CMK (cell line): ENCODE measurements at regions not wholly inside any gene's neighbourhood (a gene's known extent, or its start where the extent isn't known, plus 50 kb on each side); places are given as distances from the start of the nearest gene placed in this dataset.

Experiments used
- DNase-seq: peaks from one replicate; pipeline ENCODE4 v3.0.0-alpha.2; 2010; ENCODE audit warnings: low read depth

DNA sequence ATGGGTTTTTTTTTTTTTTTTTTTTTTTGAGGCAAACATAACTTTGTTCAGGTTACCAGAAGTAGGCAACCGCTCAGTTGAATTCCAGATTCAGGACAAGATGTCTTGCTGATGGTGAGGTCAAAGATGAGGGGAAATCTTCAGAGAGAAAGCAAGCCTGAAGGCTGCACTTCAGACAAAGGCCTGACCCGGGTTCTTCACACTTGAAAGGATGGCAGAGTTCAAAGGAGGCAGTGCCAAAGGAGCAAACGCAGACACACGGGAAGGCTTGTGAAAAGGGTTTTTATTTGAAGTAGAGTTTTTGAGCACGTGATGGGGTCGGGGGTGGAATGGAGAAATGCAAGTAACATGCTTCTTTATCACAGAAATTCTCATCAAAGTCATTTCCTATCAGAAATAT, 960.2 kb upstream of the EEF2KMT start:
- DNase-seq: no peak

DNA sequence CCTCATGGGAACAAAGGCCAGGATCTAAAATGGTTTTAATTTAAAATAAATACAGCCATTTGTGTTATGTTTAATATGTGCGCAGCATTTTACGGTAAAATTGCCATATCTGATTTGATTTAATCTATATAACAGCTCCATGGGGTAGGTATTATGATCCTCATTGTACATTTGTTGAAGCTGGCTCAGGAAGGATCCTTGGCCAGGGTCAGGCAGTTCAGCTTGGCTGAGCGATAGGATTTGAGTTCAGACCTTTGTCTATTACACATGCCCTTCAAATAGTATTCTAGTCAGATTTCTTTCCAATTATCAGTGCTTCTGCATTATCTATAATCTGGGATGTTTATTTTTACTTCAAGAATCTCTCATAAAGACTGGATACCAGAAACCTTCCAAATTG, 950.4 kb upstream of the EEF2KMT start:
- DNase-seq: no peak

DNA sequence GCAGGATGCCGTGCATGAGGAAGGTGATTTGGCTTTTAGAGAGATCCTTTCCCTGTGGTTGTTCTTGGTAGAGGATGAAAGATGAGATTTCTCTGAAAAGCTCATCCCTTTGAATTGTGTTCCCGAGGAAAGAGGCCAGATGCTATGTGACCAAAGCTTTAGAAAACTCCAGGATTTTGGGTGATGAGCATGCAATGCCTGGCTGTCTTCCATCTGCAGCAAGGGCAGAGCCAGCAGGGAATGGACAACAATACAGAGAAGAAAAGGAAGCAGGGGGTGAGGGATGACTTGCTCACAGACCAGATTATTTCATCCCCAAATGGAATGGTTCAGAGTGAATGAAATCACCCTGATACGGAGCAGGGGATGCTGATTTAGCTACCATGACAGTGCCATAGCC, 949.7 kb upstream of the EEF2KMT start:
- DNase-seq: no peak

GRCh38 chr16:6038941-6039645, 941.5 kb upstream of the EEF2KMT start:
- DNase-seq: no peak

- no peak for DNase-seq
These were observed 937.6 kb upstream of the EEF2KMT start for GRCh38 chr16:6035161-6035560.

- DNase-seq: no peak
These were observed 936.9 kb upstream of the EEF2KMT start for GRCh38 chr16:6034511-6034910.

- DNase-seq: no peak
These were observed 934.8 kb upstream of the EEF2KMT start for GRCh38 chr16:6032438-6032837.

GRCh38 chr16:6031567-6031966, 934.0 kb upstream of the EEF2KMT start:
- DNase-seq: no peak

- DNase-seq: no peak
These were observed 933.5 kb upstream of the EEF2KMT start for GRCh38 chr16:6031102-6031501.

DNA sequence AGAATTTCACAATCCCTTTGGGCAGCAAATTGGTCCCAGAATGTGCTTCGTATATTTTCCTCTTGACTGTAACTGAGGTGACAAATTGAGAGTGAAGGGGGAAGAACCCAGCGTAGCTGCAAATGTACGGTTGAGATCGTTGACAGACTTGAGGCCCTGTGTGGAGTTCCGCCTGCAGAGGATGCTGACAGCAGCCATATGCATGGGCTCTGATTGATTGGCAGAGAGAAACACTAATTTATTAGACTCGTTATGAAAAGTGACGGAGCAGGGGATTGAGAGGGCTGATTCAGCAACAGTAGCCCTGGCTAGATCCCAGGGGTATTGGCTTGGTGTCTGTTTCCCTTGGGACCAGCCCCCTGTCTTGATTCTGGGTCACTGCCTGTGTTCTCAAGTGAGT, 930.1 kb upstream of the EEF2KMT start:
- no peak for DNase-seq

DNA sequence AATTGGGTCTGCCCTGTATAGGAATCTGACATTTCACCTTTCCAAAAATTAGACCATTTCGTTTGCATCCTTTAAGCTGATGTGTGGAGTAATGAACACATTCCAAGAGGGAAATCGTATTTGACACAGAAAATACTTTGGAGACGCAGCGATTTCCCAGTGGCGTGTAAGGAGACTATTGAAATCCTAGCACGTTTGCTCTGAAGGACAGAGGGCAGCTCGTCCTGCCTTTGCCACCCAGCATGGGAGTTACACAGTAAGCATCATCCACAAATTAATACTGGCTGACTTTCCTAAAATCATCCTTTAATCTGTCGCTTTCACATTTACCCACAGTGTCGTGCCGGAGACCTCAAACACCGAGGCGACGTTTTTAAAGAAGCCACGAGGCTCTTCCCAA, 925.9 kb upstream of the EEF2KMT start:
- DNase-seq: no peak

DNA sequence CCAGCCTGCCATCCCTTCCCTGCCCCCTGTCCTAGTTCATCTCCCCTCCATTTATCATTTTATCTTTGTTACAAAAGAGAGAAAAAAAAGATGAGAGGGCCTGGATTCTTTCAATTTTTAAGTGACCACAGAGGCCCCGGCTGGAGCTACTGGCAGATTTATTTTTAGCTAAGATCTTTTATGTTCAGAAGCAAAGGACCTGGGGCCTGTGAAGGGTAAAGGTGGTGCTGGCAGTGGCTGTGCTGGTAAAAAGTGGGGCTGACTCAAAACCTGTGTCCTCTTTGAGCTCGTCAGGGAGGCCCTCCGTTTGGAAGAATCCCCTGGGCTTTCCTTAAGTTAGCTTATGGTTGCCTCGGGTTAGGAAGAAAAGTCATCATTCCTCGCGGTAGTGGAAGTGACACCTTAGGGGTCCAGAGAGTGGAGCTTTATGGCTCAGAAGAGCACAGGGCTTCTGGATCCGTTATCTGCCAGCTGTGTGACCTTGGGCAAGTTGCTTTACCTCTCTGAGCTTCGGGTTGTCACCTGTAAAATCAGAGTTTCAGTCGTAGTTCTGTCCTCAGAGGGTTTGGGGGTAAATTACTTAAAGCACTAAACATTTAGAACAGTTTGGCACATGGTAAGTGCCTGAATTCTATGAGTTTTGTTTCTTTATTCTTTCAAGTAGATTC, 923.8 kb upstream of the EEF2KMT start:
- no peak for DNase-seq

GRCh38 chr16:6020162-6020985, 922.8 kb upstream of the EEF2KMT start:
- no peak for DNase-seq

DNA sequence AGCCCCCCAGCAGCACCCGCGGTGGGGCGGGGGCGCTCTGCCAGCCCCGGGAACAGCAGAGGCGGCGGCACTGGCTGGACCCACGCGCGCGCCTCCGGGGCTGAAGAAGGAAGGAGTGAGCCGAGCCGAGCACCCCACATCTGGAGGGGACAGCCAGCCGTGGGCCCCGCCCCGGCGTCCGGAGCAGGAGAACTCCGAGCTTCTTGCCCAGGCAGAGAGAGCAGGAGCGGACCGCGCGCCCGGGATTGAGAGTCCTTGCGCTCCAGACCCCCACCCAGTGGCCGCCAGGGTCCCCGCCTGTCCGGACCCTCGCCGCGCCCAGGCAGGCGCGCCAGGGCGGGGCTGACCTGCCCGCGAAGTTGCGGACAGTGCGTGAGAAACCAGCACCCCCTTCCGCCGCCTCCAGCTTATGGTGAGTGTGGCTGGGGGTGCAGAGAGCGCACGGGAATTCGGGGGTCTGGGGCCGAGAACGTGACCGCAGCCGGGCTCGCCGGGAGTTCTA, 921.9 kb upstream of the EEF2KMT start:
- no peak for DNase-seq

DNA sequence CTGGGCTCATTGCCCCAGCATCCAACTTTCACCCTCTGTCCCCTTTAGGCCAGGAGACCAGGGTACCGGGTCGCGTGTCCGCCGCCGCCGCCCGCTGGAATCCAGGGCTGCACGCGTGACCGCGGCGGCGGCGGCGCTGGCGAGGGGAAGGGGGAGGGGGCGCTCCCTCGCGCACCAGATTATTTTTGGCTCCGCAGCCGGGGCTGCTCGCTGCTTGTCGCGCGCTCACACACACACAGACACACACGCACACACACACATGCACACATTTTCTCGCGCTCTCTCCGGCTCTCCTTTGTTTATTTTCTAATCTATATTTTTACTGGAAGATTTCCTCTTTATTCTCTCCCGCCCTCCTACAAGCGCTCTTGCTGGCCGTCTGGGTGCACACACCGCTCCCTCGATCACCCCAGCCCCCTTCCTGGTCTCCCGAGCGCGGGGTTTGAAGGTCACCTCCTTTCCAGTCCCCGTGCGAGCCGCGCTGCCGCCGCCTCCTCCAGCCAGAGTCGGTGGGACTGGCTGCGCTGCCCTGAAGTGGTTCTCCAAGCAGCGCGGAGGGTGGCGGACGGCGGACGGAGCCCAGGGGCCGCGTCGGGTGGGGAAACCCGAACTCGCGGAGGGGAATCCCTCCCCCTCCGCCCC, 921.4 kb upstream of the EEF2KMT start:
- DNase-seq: no peak

GRCh38 chr16:6016530-6017184, 919.1 kb upstream of the EEF2KMT start:
- no peak for DNase-seq

- no peak for DNase-seq
These were observed 915.1 kb upstream of the EEF2KMT start for GRCh38 chr16:6012716-6013115.

DNA sequence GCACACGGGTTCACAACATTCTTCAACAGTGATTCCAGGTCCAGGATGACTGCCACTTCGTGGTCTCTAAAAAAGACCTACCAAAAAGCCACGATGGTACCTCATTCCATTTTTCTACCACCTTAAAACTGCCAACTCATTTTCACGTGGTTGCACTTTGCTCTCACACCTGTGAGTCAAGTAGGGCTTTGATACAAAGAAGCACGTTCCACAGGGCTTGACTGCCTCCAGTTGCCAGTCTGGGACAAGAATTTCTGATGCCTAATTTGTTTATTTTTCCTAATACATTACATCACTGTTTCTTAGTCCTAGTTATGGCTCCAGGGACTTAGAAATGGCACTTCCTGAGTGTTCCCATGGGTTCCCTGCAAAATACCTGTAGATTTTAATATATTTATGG, 911.6 kb upstream of the EEF2KMT start:
- DNase-seq: no peak

GRCh38 chr16:6008670-6009069, 911.1 kb upstream of the EEF2KMT start:
- DNase-seq: no peak

GRCh38 chr16:5993356-5993755, 895.8 kb upstream of the EEF2KMT start:
- DNase-seq: no peak

- DNase-seq: no peak
These were observed 885.4 kb upstream of the EEF2KMT start for GRCh38 chr16:5982979-5983378.
